ENCODE measurements at regions not wholly inside any gene's neighbourhood (a gene's known extent, or its start where the extent isn't known, plus 50 kb on each side); places are given as distances from the start of the nearest gene placed in this dataset.

DNA sequence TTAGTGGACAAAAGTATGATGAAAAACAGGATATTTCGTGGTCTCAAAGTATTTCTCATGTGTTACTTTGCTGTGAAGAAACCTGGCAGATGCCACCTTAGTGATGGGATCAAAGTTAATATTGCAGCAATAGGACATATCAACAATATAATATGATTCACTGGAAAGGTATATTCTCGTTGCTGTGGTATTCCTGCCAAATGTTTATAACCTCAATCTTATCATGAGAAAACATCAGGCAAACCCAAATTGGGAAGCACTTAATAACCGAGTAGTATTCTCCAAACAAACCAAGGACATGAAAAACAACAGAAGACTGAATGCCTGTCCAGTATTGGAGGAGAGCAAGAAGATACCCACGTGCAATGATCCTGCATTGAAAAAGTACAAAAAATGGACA lies 302.6 kb upstream of the MC4R start:
- H3K4me3 ChIP-seq (ENCODE audit: insufficient read depth, low read depth, low read length) = no peak overlapping the region
- no peak overlapping the region for H3K56ac ChIP-seq (ENCODE audit: extremely low read depth, insufficient read depth, low read length)
- H3K23ac ChIP-seq (ENCODE audit: low read depth, low read length) = no peak overlapping the region
- no peak overlapping the region for H3K4me2 ChIP-seq (ENCODE audit: low read depth, low read length)
- no peaks in the 10 kb centered on the region for H3K36me3 ChIP-seq (ENCODE audit: control insufficient read depth, insufficient read depth, low read length)
- no peak overlapping the region for H3K18ac ChIP-seq (ENCODE audit: low read depth, low read length)
- BruUV-seq (replicated peaks) = no TSS peak
- ChIA-PET CTCF (no interaction called here), POLR2A (ENCODE audit: unreplicated experiment) (no interaction called here)
- H2BK15ac ChIP-seq (ENCODE audit: low read depth, low read length) = no peak overlapping the region
- TF ChIP-seq SMC3 (IDR thresholded peaks at IDR 0.05; ENCODE audit: low read depth, low read length) (no peak), CHD1 (IDR thresholded peaks at IDR 0.05; ENCODE audit: low read depth, low read length) (no peak)
- ATAC-seq (ENCODE audit: low read depth) (no peak), DNase-seq (no peak)
- no peak overlapping the region for H2BK20ac ChIP-seq (ENCODE audit: low read depth, low read length)
- no peak overlapping the region for H4K5ac ChIP-seq (ENCODE audit: low read depth, low read length)
- no peaks in the 10 kb centered on the region for H3K27me3 ChIP-seq (ENCODE audit: control insufficient read depth, insufficient read depth, low read length)
- intact Hi-C loops (cut with micrococcal nuclease) = no loop called here
- no peaks in the 10 kb centered on the region for H3K9me1 ChIP-seq (ENCODE audit: insufficient read depth, low read length)
- no peak overlapping the region for H4K8ac ChIP-seq (ENCODE audit: low read depth in 2 of 2, low read length in 2 of 2)
- no peaks in the 10 kb centered on the region for H3K79me1 ChIP-seq (ENCODE audit: low read depth in 1 of 2, low read length in 2 of 2)
- no peak overlapping the region for H2AK5ac ChIP-seq (ENCODE audit: low read depth, low read length)
- H3K14ac ChIP-seq (replicated peaks; ENCODE audit: low read depth, low read length) = no peak overlapping the region
- no peaks in the 10 kb centered on the region for H3K4me1 ChIP-seq (ENCODE audit: control insufficient read depth, insufficient read depth, low read length)
- no peak overlapping the region for H3K9ac ChIP-seq (ENCODE audit: low read depth, low read length)
- H3K9me3 ChIP-seq (ENCODE audit: control insufficient read depth, insufficient read depth, low read length) = no peaks in the 10 kb centered on the region
- no peak overlapping the region for H2AFZ ChIP-seq (replicated peaks; ENCODE audit: low read length, poor library complexity)
- no peak overlapping the region for H3K4ac ChIP-seq (ENCODE audit: low read depth, low read length)
- H2BK120ac ChIP-seq (ENCODE audit: low read depth, low read length) = no peak overlapping the region
- H2AK9ac ChIP-seq (replicated peaks; ENCODE audit: low read depth, low read length, poor library complexity) = no peak overlapping the region
- no CpG with 5 or more reads among the region's 4 CpGs for WGBS, 2 experiments (ENCODE audit: extremely low coverage in 2 of 2, insufficient read length in 1 of 2)
- no peak overlapping the region for H3K27ac ChIP-seq (ENCODE audit: insufficient read depth, low read length)
- dilution Hi-C loops (cut with HindIII; ENCODE audit: low sequenced_read_pairs, unreplicated experiment) = no loop called here
- no peak overlapping the region for H2BK5ac ChIP-seq (ENCODE audit: low read depth, low read length, poor library complexity, severe bottlenecking)
- no peak overlapping the region for H4K91ac ChIP-seq (ENCODE audit: insufficient read depth, low read depth, low read length)
- in situ Hi-C loops (cut with MboI; ENCODE audit: low sequenced_read_pairs) = loop anchor here (25.0 kb wide), 1 partner anchor 812 kb away; no protein-coding TSS in a partner anchor
- no peaks in the 10 kb centered on the region for H4K20me1 ChIP-seq (ENCODE audit: insufficient read depth, low read length)

All from IMR-90 (cell line).